ENCODE measurements at regions not wholly inside any gene's neighbourhood (a gene's known extent, or its start where the extent isn't known, plus 50 kb on each side); places are given as distances from the start of the nearest gene placed in this dataset.

GRCh38 chr10:105973360-105973759 is 1191.1 kb downstream of the SORCS1 start:
- in situ Hi-C loops (cut with MboI; ENCODE audit: low sequenced_read_pairs): no loop called here
- no TSS peak for BruUV-seq (replicated peaks)
- Histone ChIP-seq H4K20me1 (ENCODE audit: insufficient read depth, low read length) (no peaks in the 10 kb centered on the region), H3K9me3 (ENCODE audit: control insufficient read depth, insufficient read depth, low read length) (no peaks in the 10 kb centered on the region), H2AK5ac (ENCODE audit: low read depth, low read length) (no peak overlapping the region), H3K23ac (ENCODE audit: low read depth, low read length) (no peak overlapping the region), H3K27ac (ENCODE audit: insufficient read depth, low read length) (no peak overlapping the region), H3K9me1 (ENCODE audit: insufficient read depth, low read length) (no peaks in the 10 kb centered on the region), H3K18ac (ENCODE audit: low read depth, low read length) (no peak overlapping the region), H4K91ac (ENCODE audit: insufficient read depth, low read depth, low read length) (no peak overlapping the region), H3K27me3 (ENCODE audit: control insufficient read depth, insufficient read depth, low read length) (no peaks in the 10 kb centered on the region), H4K5ac (ENCODE audit: low read depth, low read length) (no peak overlapping the region), H2BK5ac (ENCODE audit: low read depth, low read length, poor library complexity, severe bottlenecking) (no peak overlapping the region), H3K36me3 (ENCODE audit: control insufficient read depth, insufficient read depth, low read length) (no peaks in the 10 kb centered on the region), H2AFZ (replicated peaks; ENCODE audit: low read length, poor library complexity) (no peak overlapping the region), H2BK15ac (ENCODE audit: low read depth, low read length) (no peak overlapping the region), H3K14ac (replicated peaks; ENCODE audit: low read depth, low read length) (no peak overlapping the region), H2AK9ac (replicated peaks; ENCODE audit: low read depth, low read length, poor library complexity) (no peak overlapping the region), H3K4me3 (ENCODE audit: insufficient read depth, low read depth, low read length) (no peak overlapping the region), H2BK20ac (ENCODE audit: low read depth, low read length) (no peak overlapping the region), H3K4me1 (ENCODE audit: control insufficient read depth, insufficient read depth, low read length) (no peaks in the 10 kb centered on the region), H4K8ac (ENCODE audit: low read depth in 2 of 2, low read length in 2 of 2) (no peak overlapping the region), H2BK120ac (ENCODE audit: low read depth, low read length) (no peak overlapping the region), H3K4ac (ENCODE audit: low read depth, low read length) (no peak overlapping the region), H3K56ac (ENCODE audit: extremely low read depth, insufficient read depth, low read length) (no peak overlapping the region), H3K9ac (ENCODE audit: low read depth, low read length) (no peak overlapping the region), H3K79me1 (ENCODE audit: low read depth in 1 of 2, low read length in 2 of 2) (no peaks in the 10 kb centered on the region), H3K4me2 (ENCODE audit: low read depth, low read length) (no peak overlapping the region)
- POLR2A ChIA-PET (ENCODE audit: unreplicated experiment): no interaction called here
- no peak for ATAC-seq (ENCODE audit: low read depth)
- TF ChIP-seq RCOR1 (IDR thresholded peaks at IDR 0.05; ENCODE audit: insufficient replicate concordance, low read length) (no peak), POLR2A (IDR thresholded peaks at IDR 0.05; ENCODE audit: low read depth, low read length) (no peak), MAFK (IDR thresholded peaks at IDR 0.05; ENCODE audit: low read depth, low read length) (no peak), CTCF (conservative IDR thresholded peaks at IDR 0.05; ENCODE audit: low read depth, low read length) (no peak), FOS (IDR thresholded peaks at IDR 0.05; ENCODE audit: low read depth, low read length) (no peak), CEBPB (IDR thresholded peaks at IDR 0.05; ENCODE audit: low read depth, low read length) (no peak), ELK1 (IDR thresholded peaks at IDR 0.05; ENCODE audit: borderline replicate concordance, low read depth, low read length) (no peak), RAD21 (IDR thresholded peaks at IDR 0.05; ENCODE audit: low read length) (no peak), MXI1 (IDR thresholded peaks at IDR 0.05; ENCODE audit: borderline replicate concordance, low read depth, low read length) (no peak), CHD1 (IDR thresholded peaks at IDR 0.05; ENCODE audit: low read depth, low read length) (no peak), RFX5 (IDR thresholded peaks at IDR 0.05; ENCODE audit: low read depth, low read length) (no peak), SMC3 (IDR thresholded peaks at IDR 0.05; ENCODE audit: low read depth, low read length) (no peak), BHLHE40 (IDR thresholded peaks at IDR 0.05; ENCODE audit: low read depth, low read length) (no peak), MAZ (IDR thresholded peaks at IDR 0.05; ENCODE audit: borderline replicate concordance, low read depth, low read length) (no peak), USF2 (IDR thresholded peaks at IDR 0.05; ENCODE audit: low read depth, low read length) (no peak), NFE2L2 (IDR thresholded peaks at IDR 0.05; ENCODE audit: low read depth, low read length) (no peak)
- CTCF ChIA-PET: no interaction called here
- intact Hi-C loops (cut with micrococcal nuclease): no loop called here
- DNase-seq: no peak
- 14% methylated on average over 1 of the region's 4 CpGs; no CpG with 5 or more reads in 1 of the 2 experiments for WGBS, 2 experiments (ENCODE audit: extremely low coverage in 2 of 2, insufficient read length in 1 of 2)
- dilution Hi-C loops (cut with HindIII; ENCODE audit: low sequenced_read_pairs, unreplicated experiment): no loop called here
